H1 (cell line): ENCODE measurements at regions not wholly inside any gene's neighbourhood (a gene's known extent, or its start where the extent isn't known, plus 50 kb on each side); places are given as distances from the start of the nearest gene placed in this dataset.

Experiments
- CTCF ChIA-PET: fragments of 300-600 bp; sonication (Branson Sonifier 250); formaldehyde crosslinking; loops from one replicate; lab custom pipeline; 2021; ENCODE audit not compliant: partially characterized antibody; lab: Charles Lee
- POLR2A ChIA-PET: fragments of 300-600 bp; sonication (Branson Sonifier 250); formaldehyde crosslinking; loops from one replicate; lab custom pipeline; 2021; ENCODE audit warnings: inconsistent platforms; ENCODE audit not compliant: partially characterized antibody; lab: Charles Lee
- DNase-seq, 2 experiments: peaks; one replicate each; pipeline versions ENCODE4 v3.0.0 to v3.0.0-alpha.2; 2010 to 2022; ENCODE audit warnings: low spot score in 2 of 2, low read depth in 1 of 2, mixed read lengths in 1 of 2
- FAIRE-seq: peaks from 2 replicates; lab custom pipeline; 2011; peaks lifted over from hg19 to GRCh38; lab: Jason Lieb, UNC
- H2AFZ ChIP-seq: 2 replicates; pipeline ENCODE4 v1.8.1; 2012; ENCODE audit warnings: low read length, inconsistent platforms
- H2AK5ac ChIP-seq: 2 replicates; pipeline ENCODE4 v1.6.1; 2013; ENCODE audit warnings: low read depth, low read length
- H2BK120ac ChIP-seq: replicated peaks from 2 replicates; pipeline ENCODE3; 2013; ENCODE audit warnings: low read depth, low read length, inconsistent platforms
- H2BK12ac ChIP-seq: 2 replicates; pipeline ENCODE4 v1.6.1; 2013; ENCODE audit warnings: low read depth, low read length
- H2BK15ac ChIP-seq: 2 replicates; pipeline ENCODE4 v1.6.1; 2013; ENCODE audit warnings: low read length
- H2BK20ac ChIP-seq: 2 replicates; pipeline ENCODE4 v1.6.1; 2013; ENCODE audit warnings: low read length
- H2BK5ac ChIP-seq: 2 replicates; pipeline ENCODE4 v1.6.1; 2013; ENCODE audit warnings: low read depth, low read length
- H3K14ac ChIP-seq: 2 replicates; pipeline ENCODE4 v1.6.1; 2013; ENCODE audit warnings: inconsistent platforms; ENCODE audit not compliant: insufficient read length
- H3K18ac ChIP-seq: 2 replicates; pipeline ENCODE4 v1.6.1; 2013; ENCODE audit warnings: low read length; ENCODE audit errors: extremely low read depth
- H3K23ac ChIP-seq: 2 replicates; pipeline ENCODE4 v1.6.1; 2013; ENCODE audit warnings: inconsistent platforms; ENCODE audit not compliant: insufficient read length
- H3K23me2 ChIP-seq: 2 replicates; pipeline ENCODE4 v1.6.1; 2013; ENCODE audit warnings: low read depth, low read length
- H3K27ac ChIP-seq: 2 replicates; pipeline ENCODE4 v1.6.1; 2011; ENCODE audit warnings: low read depth, low read length, inconsistent platforms
- H3K27me3 ChIP-seq, 4 experiments: replicated peaks in 1 of 4; 1 replicate in 1 of 4; 2 replicates in 3 of 4; pipeline versions ENCODE4 v1.6.1 to v1.8.1; 2011 to 2013; ENCODE audit warnings: low read length in 3 of 4, mild to moderate bottlenecking in 3 of 4, inconsistent platforms in 2 of 4, mixed read lengths in 2 of 4, moderate library complexity in 1 of 4; ENCODE audit not compliant: control insufficient read depth in 3 of 4, insufficient read depth in 3 of 4; ENCODE audit errors: extremely low read depth in 1 of 4
- H3K36me3 ChIP-seq, 4 experiments: 2 replicates each; pipeline versions ENCODE4 v1.6.1 to v1.8.1; 2011 to 2013; ENCODE audit warnings: mild to moderate bottlenecking in 4 of 4, low read length in 3 of 4, moderate library complexity in 2 of 4, control low read depth in 1 of 4, inconsistent platforms in 1 of 4; ENCODE audit not compliant: insufficient read depth in 4 of 4, control insufficient read depth in 2 of 4
- H3K4ac ChIP-seq: replicated peaks from 2 replicates; pipeline ENCODE3; 2013; ENCODE audit warnings: low read length, low read depth, mixed read lengths, inconsistent platforms; ENCODE audit not compliant: insufficient read length
- H3K4me1 ChIP-seq, 4 experiments: replicated peaks in 1 of 4; 1 replicate in 1 of 4; 2 replicates in 3 of 4; pipeline versions ENCODE4 v1.6.1 to v1.8.1; 2011 to 2013; ENCODE audit warnings: low read length in 3 of 4, inconsistent platforms in 2 of 4, mixed read lengths in 1 of 4; ENCODE audit not compliant: insufficient read depth in 4 of 4, control insufficient read depth in 3 of 4
- H3K4me2 ChIP-seq, 2 experiments: 2 replicates each; pipeline versions ENCODE4 v1.6.1 to v1.8.1; 2011 to 2013; ENCODE audit warnings: low read depth in 2 of 2, low read length in 2 of 2, control low read depth in 1 of 2, inconsistent platforms in 1 of 2, mild to moderate bottlenecking in 1 of 2; ENCODE audit not compliant: insufficient read depth in 1 of 2
- H3K4me3 ChIP-seq, 4 experiments: fragments of 200-600, 300-600 bp in 1 of 4; sonication (generic), shearing (Covaris generic), sonication (Bioruptor Twin) in 1 of 4; 2 replicates each; pipeline versions ENCODE4 v1.5.1 to v1.8.1; 2011 to 2016; ENCODE audit warnings: low read length in 4 of 4, low read depth in 3 of 4, control low read depth in 2 of 4, inconsistent platforms in 2 of 4, mild to moderate bottlenecking in 2 of 4, mixed read lengths in 1 of 4, moderate library complexity in 1 of 4; ENCODE audit not compliant: insufficient read depth in 2 of 4; ENCODE audit errors: extremely low read depth in 1 of 4
- H3K56ac ChIP-seq: replicated peaks from 2 replicates; pipeline ENCODE3; 2013; ENCODE audit warnings: low read depth, mild to moderate bottlenecking, mixed read lengths, low read length, inconsistent platforms; ENCODE audit not compliant: insufficient read length
- H3K79me1 ChIP-seq: 2 replicates; pipeline ENCODE4 v1.6.1; 2013; ENCODE audit warnings: low read depth, low read length, control low read depth
- H3K79me2 ChIP-seq, 2 experiments: 2 replicates each; pipeline versions ENCODE4 v1.6.1 to v1.8.1; 2012 to 2013; ENCODE audit warnings: low read length in 2 of 2, mild to moderate bottlenecking in 2 of 2, inconsistent platforms in 1 of 2; ENCODE audit not compliant: insufficient read depth in 2 of 2, control insufficient read depth in 1 of 2
- H3K9ac ChIP-seq, 4 experiments: replicated peaks in 1 of 4; 1 replicate in 1 of 4; 2 replicates in 3 of 4; pipeline versions ENCODE4 v1.6.1 to v1.8.1; 2011 to 2013; ENCODE audit warnings: low read depth in 3 of 4, low read length in 3 of 4, control low read depth in 2 of 4, mild to moderate bottlenecking in 2 of 4, moderate library complexity in 2 of 4, inconsistent platforms in 1 of 4; ENCODE audit errors: extremely low read depth in 1 of 4
- H3K9me3 ChIP-seq, 2 experiments: 2 replicates each; pipeline versions ENCODE4 v1.6.1 to v1.8.1; 2012 to 2013; ENCODE audit warnings: mild to moderate bottlenecking in 2 of 2, moderate library complexity in 2 of 2, control low read depth in 1 of 2, inconsistent platforms in 1 of 2, low read depth in 1 of 2, low read length in 1 of 2, mixed read lengths in 1 of 2; ENCODE audit not compliant: insufficient read depth in 2 of 2
- H4K20me1 ChIP-seq, 2 experiments: replicated peaks in 1 of 2; 2 replicates each; pipeline versions ENCODE3 to v1.8.1; 2011 to 2013; ENCODE audit warnings: inconsistent platforms in 2 of 2, low read length in 2 of 2, mild to moderate bottlenecking in 1 of 2; ENCODE audit not compliant: insufficient read depth in 2 of 2, control insufficient read depth in 1 of 2
- H4K5ac ChIP-seq: 2 replicates; pipeline ENCODE4 v1.6.1; 2013; ENCODE audit warnings: low read length, low read depth, mixed read lengths, inconsistent platforms; ENCODE audit not compliant: insufficient read length
- H4K8ac ChIP-seq: 2 replicates; pipeline ENCODE4 v1.8.0; 2013; ENCODE audit warnings: mild to moderate bottlenecking, moderate library complexity, low read length, inconsistent platforms; ENCODE audit not compliant: insufficient read depth; ENCODE audit errors: extremely low read depth
- H4K91ac ChIP-seq: replicated peaks from 2 replicates; pipeline ENCODE3; 2013; ENCODE audit warnings: low read length, mixed read lengths, inconsistent platforms; ENCODE audit not compliant: insufficient read length
- BRCA1 ChIP-seq: IDR thresholded peaks from 2 replicates; pipeline ENCODE4 v1.6.1; 2012; ENCODE audit warnings: low read depth, low read length, improper control_type of control experiment
- USF2 ChIP-seq: IDR thresholded peaks from 2 replicates; pipeline ENCODE4 v1.6.1; 2011; ENCODE audit warnings: low read length, improper control_type of control experiment
- WGBS, 2 experiments: shearing (Covaris generic) in 1 of 2; methylation state at CpG; one replicate each; pipeline versions ENCODE4 v1.1.6 to v1.1.7; 2013 to 2015; ENCODE audit warnings: low lambda C conversion rate in 2 of 2, mixed read lengths in 2 of 2, inconsistent platforms in 1 of 2, low coverage in 1 of 2, missing lambda C conversion rate in 1 of 2; ENCODE audit not compliant: insufficient replicate concordance in 2 of 2, insufficient coverage in 1 of 2, insufficient read length in 1 of 2; ENCODE audit errors: extremely low coverage in 1 of 2, missing lambda C conversion rate in 1 of 2; 5-methylcytosine and 5-hydroxymethylcytosine counted together

DNA sequence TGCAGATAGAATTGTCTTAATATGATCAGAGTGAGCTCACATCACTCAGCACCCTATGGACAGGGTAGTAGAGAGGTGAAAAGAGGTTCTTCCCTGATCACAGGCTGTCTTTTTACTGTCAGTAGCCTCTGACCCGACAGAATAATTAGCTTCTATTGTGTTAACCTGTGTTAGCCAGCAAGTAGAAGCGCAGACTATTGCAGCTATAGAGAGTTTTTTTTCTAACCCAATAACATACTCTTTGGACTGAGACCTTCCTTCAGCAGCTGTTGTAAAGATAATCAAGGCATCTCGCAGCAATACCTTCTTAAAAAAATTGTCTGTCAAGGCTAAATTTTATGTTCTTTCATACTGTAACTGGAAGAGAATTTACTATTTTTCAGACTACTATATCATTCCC is 670.4 kb downstream of the ADCYAP1 start:
- DNase-seq = no peak
- no peak overlapping the region for H2AK5ac ChIP-seq
- no peak overlapping the region for H2BK20ac ChIP-seq
- no peak overlapping the region for H2BK120ac ChIP-seq
- no peaks in the 10 kb centered on the region for H3K9me3 ChIP-seq
- no peak overlapping the region for H3K9ac ChIP-seq
- no peak overlapping the region for H2BK5ac ChIP-seq
- H3K23me2 ChIP-seq = no peaks in the 10 kb centered on the region
- H3K14ac ChIP-seq = no peak overlapping the region
- no peaks in the 10 kb centered on the region for H3K36me3 ChIP-seq
- H3K4me1 ChIP-seq = no peaks in the 10 kb centered on the region
- WGBS, 2 experiments = 95% methylated on average over 3 of the region's 3 CpGs; no CpG with 5 or more reads in 1 of the 2 experiments
- H2AFZ ChIP-seq = no peak overlapping the region
- FAIRE-seq = no peak
- no peaks in the 10 kb centered on the region for H3K79me2 ChIP-seq
- no peak overlapping the region for H4K8ac ChIP-seq
- H3K27ac ChIP-seq = no peak overlapping the region
- ChIA-PET CTCF (interaction anchor here (1.0 to 1.8 kb wide), 4 partner anchors 11 to 508 kb away, joined by 3 to 7 read pairs (median 4); no protein-coding TSS in a partner anchor), POLR2A (no interaction called here)
- no peak overlapping the region for H3K23ac ChIP-seq
- no peak overlapping the region for H4K5ac ChIP-seq
- no peaks in the 10 kb centered on the region for H3K27me3 ChIP-seq
- no peak overlapping the region for H4K91ac ChIP-seq
- no peaks in the 10 kb centered on the region for H3K79me1 ChIP-seq
- no peak overlapping the region for H3K4me3 ChIP-seq
- no peak overlapping the region for H2BK12ac ChIP-seq
- H3K4me2 ChIP-seq = no peak overlapping the region
- no peaks in the 10 kb centered on the region for H4K20me1 ChIP-seq
- H3K4ac ChIP-seq = no peak overlapping the region
- H3K18ac ChIP-seq = no peak overlapping the region
- H2BK15ac ChIP-seq = no peak overlapping the region
- no peak overlapping the region for H3K56ac ChIP-seq
- no peak for TF ChIP-seq BRCA1
- TF ChIP-seq USF2 = no peak
